ENCODE measurements at regions not wholly inside any gene's neighbourhood (a gene's known extent, or its start where the extent isn't known, plus 50 kb on each side); places are given as distances from the start of the nearest gene placed in this dataset.

- TF ChIP-seq CTCF (IDR thresholded peaks at IDR 0.05; ENCODE audit: poor library complexity, severe bottlenecking) (no peak), POLR2AphosphoS5 (IDR thresholded peaks at IDR 0.05) (no peak), RAD21 (conservative IDR thresholded peaks at IDR 0.05) (no peak), EP300 (conservative IDR thresholded peaks at IDR 0.05; ENCODE audit: poor library complexity, severe bottlenecking) (no peak), EZH2 (IDR thresholded peaks at IDR 0.05; ENCODE audit: borderline replicate concordance, insufficient read depth, low read length, poor library complexity, severe bottlenecking) (no peak), MXI1 (conservative IDR thresholded peaks at IDR 0.05; ENCODE audit: poor library complexity, severe bottlenecking) (no peak)
These were observed 72.3 kb upstream of the KIT start for GRCh38 chr4:54585321-54586000.

Data from neural cell (in vitro differentiated cells).